H1 (cell line): ENCODE measurements at regions not wholly inside any gene's neighbourhood (a gene's known extent, or its start where the extent isn't known, plus 50 kb on each side); places are given as distances from the start of the nearest gene placed in this dataset.

ENCODE experiments used
- CTCF ChIA-PET: fragments of 300-600 bp; sonication (Branson Sonifier 250); formaldehyde crosslinking; loops from one replicate; lab custom pipeline; 2021; ENCODE audit not compliant: partially characterized antibody; lab: Charles Lee
- POLR2A ChIA-PET: fragments of 300-600 bp; sonication (Branson Sonifier 250); formaldehyde crosslinking; loops from one replicate; lab custom pipeline; 2021; ENCODE audit warnings: inconsistent platforms; ENCODE audit not compliant: partially characterized antibody; lab: Charles Lee
- DNase-seq, 2 experiments: peaks; one replicate each; pipeline versions ENCODE4 v3.0.0 to v3.0.0-alpha.2; 2010 to 2022; ENCODE audit warnings: low spot score in 2 of 2, low read depth in 1 of 2, mixed read lengths in 1 of 2
- FAIRE-seq: peaks from 2 replicates; lab custom pipeline; 2011; peaks lifted over from hg19 to GRCh38; lab: Jason Lieb, UNC
- H2AFZ ChIP-seq: 2 replicates; pipeline ENCODE4 v1.8.1; 2012; ENCODE audit warnings: low read length, inconsistent platforms
- H2AK5ac ChIP-seq: 2 replicates; pipeline ENCODE4 v1.6.1; 2013; ENCODE audit warnings: low read depth, low read length
- H2BK120ac ChIP-seq: replicated peaks from 2 replicates; pipeline ENCODE3; 2013; ENCODE audit warnings: low read depth, low read length, inconsistent platforms
- H2BK12ac ChIP-seq: 2 replicates; pipeline ENCODE4 v1.6.1; 2013; ENCODE audit warnings: low read depth, low read length
- H2BK15ac ChIP-seq: 2 replicates; pipeline ENCODE4 v1.6.1; 2013; ENCODE audit warnings: low read length
- H2BK20ac ChIP-seq: 2 replicates; pipeline ENCODE4 v1.6.1; 2013; ENCODE audit warnings: low read length
- H2BK5ac ChIP-seq: 2 replicates; pipeline ENCODE4 v1.6.1; 2013; ENCODE audit warnings: low read depth, low read length
- H3K14ac ChIP-seq: 2 replicates; pipeline ENCODE4 v1.6.1; 2013; ENCODE audit warnings: inconsistent platforms; ENCODE audit not compliant: insufficient read length
- H3K18ac ChIP-seq: 2 replicates; pipeline ENCODE4 v1.6.1; 2013; ENCODE audit warnings: low read length; ENCODE audit errors: extremely low read depth
- H3K23ac ChIP-seq: 2 replicates; pipeline ENCODE4 v1.6.1; 2013; ENCODE audit warnings: inconsistent platforms; ENCODE audit not compliant: insufficient read length
- H3K23me2 ChIP-seq: 2 replicates; pipeline ENCODE4 v1.6.1; 2013; ENCODE audit warnings: low read depth, low read length
- H3K27ac ChIP-seq: 2 replicates; pipeline ENCODE4 v1.6.1; 2011; ENCODE audit warnings: low read depth, low read length, inconsistent platforms
- H3K27me3 ChIP-seq, 4 experiments: replicated peaks in 1 of 4; 1 replicate in 1 of 4; 2 replicates in 3 of 4; pipeline versions ENCODE4 v1.6.1 to v1.8.1; 2011 to 2013; ENCODE audit warnings: low read length in 3 of 4, mild to moderate bottlenecking in 3 of 4, inconsistent platforms in 2 of 4, mixed read lengths in 2 of 4, moderate library complexity in 1 of 4; ENCODE audit not compliant: control insufficient read depth in 3 of 4, insufficient read depth in 3 of 4; ENCODE audit errors: extremely low read depth in 1 of 4
- H3K36me3 ChIP-seq, 4 experiments: 2 replicates each; pipeline versions ENCODE4 v1.6.1 to v1.8.1; 2011 to 2013; ENCODE audit warnings: mild to moderate bottlenecking in 4 of 4, low read length in 3 of 4, moderate library complexity in 2 of 4, control low read depth in 1 of 4, inconsistent platforms in 1 of 4; ENCODE audit not compliant: insufficient read depth in 4 of 4, control insufficient read depth in 2 of 4
- H3K4ac ChIP-seq: replicated peaks from 2 replicates; pipeline ENCODE3; 2013; ENCODE audit warnings: low read length, low read depth, mixed read lengths, inconsistent platforms; ENCODE audit not compliant: insufficient read length
- H3K4me1 ChIP-seq, 4 experiments: replicated peaks in 1 of 4; 1 replicate in 1 of 4; 2 replicates in 3 of 4; pipeline versions ENCODE4 v1.6.1 to v1.8.1; 2011 to 2013; ENCODE audit warnings: low read length in 3 of 4, inconsistent platforms in 2 of 4, mixed read lengths in 1 of 4; ENCODE audit not compliant: insufficient read depth in 4 of 4, control insufficient read depth in 3 of 4
- H3K4me2 ChIP-seq, 2 experiments: 2 replicates each; pipeline versions ENCODE4 v1.6.1 to v1.8.1; 2011 to 2013; ENCODE audit warnings: low read depth in 2 of 2, low read length in 2 of 2, control low read depth in 1 of 2, inconsistent platforms in 1 of 2, mild to moderate bottlenecking in 1 of 2; ENCODE audit not compliant: insufficient read depth in 1 of 2
- H3K4me3 ChIP-seq, 4 experiments: fragments of 200-600, 300-600 bp in 1 of 4; sonication (generic), shearing (Covaris generic), sonication (Bioruptor Twin) in 1 of 4; 2 replicates each; pipeline versions ENCODE4 v1.5.1 to v1.8.1; 2011 to 2016; ENCODE audit warnings: low read length in 4 of 4, low read depth in 3 of 4, control low read depth in 2 of 4, inconsistent platforms in 2 of 4, mild to moderate bottlenecking in 2 of 4, mixed read lengths in 1 of 4, moderate library complexity in 1 of 4; ENCODE audit not compliant: insufficient read depth in 2 of 4; ENCODE audit errors: extremely low read depth in 1 of 4
- H3K56ac ChIP-seq: replicated peaks from 2 replicates; pipeline ENCODE3; 2013; ENCODE audit warnings: low read depth, mild to moderate bottlenecking, mixed read lengths, low read length, inconsistent platforms; ENCODE audit not compliant: insufficient read length
- H3K79me1 ChIP-seq: 2 replicates; pipeline ENCODE4 v1.6.1; 2013; ENCODE audit warnings: low read depth, low read length, control low read depth
- H3K79me2 ChIP-seq, 2 experiments: 2 replicates each; pipeline versions ENCODE4 v1.6.1 to v1.8.1; 2012 to 2013; ENCODE audit warnings: low read length in 2 of 2, mild to moderate bottlenecking in 2 of 2, inconsistent platforms in 1 of 2; ENCODE audit not compliant: insufficient read depth in 2 of 2, control insufficient read depth in 1 of 2
- H3K9ac ChIP-seq, 4 experiments: replicated peaks in 1 of 4; 1 replicate in 1 of 4; 2 replicates in 3 of 4; pipeline versions ENCODE4 v1.6.1 to v1.8.1; 2011 to 2013; ENCODE audit warnings: low read depth in 3 of 4, low read length in 3 of 4, control low read depth in 2 of 4, mild to moderate bottlenecking in 2 of 4, moderate library complexity in 2 of 4, inconsistent platforms in 1 of 4; ENCODE audit errors: extremely low read depth in 1 of 4
- H3K9me3 ChIP-seq, 2 experiments: 2 replicates each; pipeline versions ENCODE4 v1.6.1 to v1.8.1; 2012 to 2013; ENCODE audit warnings: mild to moderate bottlenecking in 2 of 2, moderate library complexity in 2 of 2, control low read depth in 1 of 2, inconsistent platforms in 1 of 2, low read depth in 1 of 2, low read length in 1 of 2, mixed read lengths in 1 of 2; ENCODE audit not compliant: insufficient read depth in 2 of 2
- H4K20me1 ChIP-seq, 2 experiments: replicated peaks in 1 of 2; 2 replicates each; pipeline versions ENCODE3 to v1.8.1; 2011 to 2013; ENCODE audit warnings: inconsistent platforms in 2 of 2, low read length in 2 of 2, mild to moderate bottlenecking in 1 of 2; ENCODE audit not compliant: insufficient read depth in 2 of 2, control insufficient read depth in 1 of 2
- H4K5ac ChIP-seq: 2 replicates; pipeline ENCODE4 v1.6.1; 2013; ENCODE audit warnings: low read length, low read depth, mixed read lengths, inconsistent platforms; ENCODE audit not compliant: insufficient read length
- H4K8ac ChIP-seq: 2 replicates; pipeline ENCODE4 v1.8.0; 2013; ENCODE audit warnings: mild to moderate bottlenecking, moderate library complexity, low read length, inconsistent platforms; ENCODE audit not compliant: insufficient read depth; ENCODE audit errors: extremely low read depth
- H4K91ac ChIP-seq: replicated peaks from 2 replicates; pipeline ENCODE3; 2013; ENCODE audit warnings: low read length, mixed read lengths, inconsistent platforms; ENCODE audit not compliant: insufficient read length
- PHF8 ChIP-seq: fragments of 200-600 bp; sonication (generic); conservative IDR thresholded peaks from 2 replicates; pipeline ENCODE4 v1.7.1; 2012; ENCODE audit warnings: low read depth, mild to moderate bottlenecking, inconsistent platforms, low read length, moderate library complexity
- WGBS, 2 experiments: shearing (Covaris generic) in 1 of 2; methylation state at CpG; one replicate each; pipeline versions ENCODE4 v1.1.6 to v1.1.7; 2013 to 2015; ENCODE audit warnings: low lambda C conversion rate in 2 of 2, mixed read lengths in 2 of 2, inconsistent platforms in 1 of 2, low coverage in 1 of 2, missing lambda C conversion rate in 1 of 2; ENCODE audit not compliant: insufficient replicate concordance in 2 of 2, insufficient coverage in 1 of 2, insufficient read length in 1 of 2; ENCODE audit errors: extremely low coverage in 1 of 2, missing lambda C conversion rate in 1 of 2; 5-methylcytosine and 5-hydroxymethylcytosine counted together

- H2BK15ac ChIP-seq = no peak overlapping the region
- H3K56ac ChIP-seq = no peak overlapping the region
- no peak overlapping the region for H3K23ac ChIP-seq
- 89% methylated on average over 4 of the region's 4 CpGs; no CpG with 5 or more reads in 1 of the 2 experiments for WGBS, 2 experiments
- no peak overlapping the region for H2BK5ac ChIP-seq
- POLR2A ChIA-PET = no interaction called here
- H3K27me3 ChIP-seq = no peaks in the 10 kb centered on the region
- no peak for FAIRE-seq
- no peak overlapping the region for H3K4ac ChIP-seq
- H4K8ac ChIP-seq = no peak overlapping the region
- no peak for DNase-seq
- no peak overlapping the region for H4K5ac ChIP-seq
- H3K4me2 ChIP-seq = no peak overlapping the region
- no peak overlapping the region for H4K91ac ChIP-seq
- no peaks in the 10 kb centered on the region for H3K79me1 ChIP-seq
- no peak overlapping the region for H3K9ac ChIP-seq
- no peak overlapping the region for H2BK20ac ChIP-seq
- H3K23me2 ChIP-seq = no peaks in the 10 kb centered on the region
- H2BK12ac ChIP-seq = no peak overlapping the region
- TF ChIP-seq PHF8 = no peak
- TF ChIP-seq, all 59 proteins: peak for 0
- Histone ChIP-seq H3K9me3 (no peaks in the 10 kb centered on the region), H3K36me3 (no peaks in the 10 kb centered on the region), H3K79me2 (no peaks in the 10 kb centered on the region), H3K18ac (no peak overlapping the region), H2BK120ac (no peak overlapping the region), H2AFZ (no peak overlapping the region), H3K4me1 (no peaks in the 10 kb centered on the region), H2AK5ac (no peak overlapping the region), H3K4me3 (no peak overlapping the region), H4K20me1 (no peaks in the 10 kb centered on the region), H3K14ac (no peak overlapping the region), H3K27ac (no peak overlapping the region)
- CTCF ChIA-PET = interaction anchor here (0.6 kb wide), 1 partner anchor 1200 kb away, joined by 3 read pairs; no protein-coding TSS in a partner anchor
Measured at GRCh38 chr7:124992851-124993562, 63.4 kb upstream of the POT1 start.
